NCI-H748 (cell line): ENCODE measurements at regions not wholly inside any gene's neighbourhood (a gene's known extent, or its start where the extent isn't known, plus 50 kb on each side); places are given as distances from the start of the nearest gene placed in this dataset.
A peak's percentile ranks its signal among the peaks of the same experiment; 100 is the strongest.
"Not testable (repeated sequence)": the region's sequence is repeated elsewhere in the genome, so short reads cannot be mapped to it uniquely, and the experiment has no call there.

ENCODE experiments used
- DNase-seq: peaks from one replicate; lab custom pipeline; 2025; ENCODE audit not compliant: unreplicated experiment; lab: John Stamatoyannopoulos, UW

GRCh38 chr18:38868757-38869156 lies 1303.2 kb upstream of the CELF4 start:
- no peak for DNase-seq

GRCh38 chr18:38867680-38868079 lies 1302.1 kb upstream of the CELF4 start:
- no peak for DNase-seq

GRCh38 chr18:38851526-38851925 lies 1285.9 kb upstream of the CELF4 start:
- peak; percentile 10 for DNase-seq

GRCh38 chr18:38847326-38847725 lies 1281.7 kb upstream of the CELF4 start:
- DNase-seq, result no peak

DNA sequence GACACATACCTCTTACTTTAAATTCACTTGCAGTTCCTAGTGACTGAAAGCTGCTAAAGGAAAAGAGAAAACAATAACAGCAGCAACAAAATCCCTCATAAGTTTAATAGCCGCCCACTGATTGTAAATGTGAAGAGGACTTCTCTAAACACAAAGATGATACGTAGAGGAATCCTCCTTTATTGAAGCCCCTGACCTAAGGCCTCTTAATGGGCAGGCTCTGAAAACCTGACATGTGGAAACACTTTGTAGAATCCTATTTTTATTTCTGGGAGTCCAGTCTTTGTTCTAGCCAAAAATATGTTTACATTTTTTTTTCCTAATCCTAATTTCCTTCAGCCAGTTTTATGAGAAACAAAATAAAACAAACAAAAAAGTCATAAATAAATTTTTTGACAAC lies 1277.7 kb upstream of the CELF4 start:
- DNase-seq, result no peak

- no peak for DNase-seq
These were observed 1260.6 kb upstream of the CELF4 start for GRCh38 chr18:38826247-38826646.

DNA sequence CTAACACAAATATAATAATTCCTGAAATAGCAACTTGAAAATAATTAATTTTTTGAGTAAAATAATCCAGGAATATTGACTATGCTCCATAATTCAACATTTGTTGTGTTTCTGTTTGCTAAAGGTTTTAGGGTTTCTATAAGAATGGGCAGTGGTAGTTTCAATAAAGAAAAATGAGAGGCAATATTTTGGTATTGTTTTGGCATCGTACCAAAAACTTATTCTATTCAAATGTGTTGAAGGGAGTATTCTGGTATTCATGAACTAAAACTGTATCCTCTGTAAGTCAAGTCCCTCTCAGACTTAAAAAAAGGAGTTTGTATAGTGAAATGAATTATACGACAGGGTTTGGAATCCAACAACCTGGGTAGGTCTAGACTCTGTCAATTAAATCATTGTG lies 1245.6 kb upstream of the CELF4 start:
- DNase-seq, result no peak

GRCh38 chr18:38810789-38811188 lies 1245.2 kb upstream of the CELF4 start:
- DNase-seq, result no peak

GRCh38 chr18:38807915-38808314 lies 1242.3 kb upstream of the CELF4 start:
- DNase-seq, result no peak

DNA sequence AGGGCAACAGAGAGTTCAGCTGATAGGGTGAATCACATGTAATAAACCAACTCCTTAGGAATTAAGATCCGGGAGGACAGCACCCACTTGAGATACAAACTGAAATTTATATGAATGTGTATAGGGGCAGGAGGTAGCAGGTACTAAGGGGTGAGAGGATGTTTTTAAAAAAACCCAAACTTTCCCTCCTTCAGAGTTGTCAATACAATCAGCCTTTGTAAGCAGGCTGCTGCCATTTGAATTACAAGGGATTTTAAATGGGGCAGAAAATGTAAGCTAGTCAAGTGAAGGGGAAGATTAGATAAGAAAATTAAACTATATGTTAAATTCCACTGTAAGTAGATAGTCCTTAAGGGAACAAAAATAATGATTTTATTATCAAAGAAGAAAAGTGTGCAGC lies 1239.7 kb upstream of the CELF4 start:
- DNase-seq, result no peak

DNA sequence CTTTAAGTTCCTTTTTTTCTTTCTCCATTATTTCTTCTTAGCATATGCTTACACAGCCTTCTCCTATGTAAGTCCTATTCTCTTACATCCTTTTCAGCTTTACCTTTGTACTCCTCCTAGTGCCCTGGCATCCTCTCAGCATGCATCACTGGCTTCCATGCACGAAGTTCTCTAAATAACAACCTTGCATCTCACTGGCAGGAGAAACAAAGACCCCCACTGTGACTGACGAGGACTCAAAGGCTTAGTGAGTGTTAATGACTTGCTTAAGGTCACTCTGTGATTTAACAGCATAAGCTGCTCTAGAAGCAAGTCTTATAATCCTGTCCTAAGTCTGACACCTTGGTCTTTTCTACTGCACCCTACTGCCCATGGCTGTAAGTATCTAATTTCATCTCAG lies 1236.0 kb upstream of the CELF4 start:
- no peak for DNase-seq

GRCh38 chr18:38796762-38797161 lies 1231.2 kb upstream of the CELF4 start:
- DNase-seq, result no peak

DNA sequence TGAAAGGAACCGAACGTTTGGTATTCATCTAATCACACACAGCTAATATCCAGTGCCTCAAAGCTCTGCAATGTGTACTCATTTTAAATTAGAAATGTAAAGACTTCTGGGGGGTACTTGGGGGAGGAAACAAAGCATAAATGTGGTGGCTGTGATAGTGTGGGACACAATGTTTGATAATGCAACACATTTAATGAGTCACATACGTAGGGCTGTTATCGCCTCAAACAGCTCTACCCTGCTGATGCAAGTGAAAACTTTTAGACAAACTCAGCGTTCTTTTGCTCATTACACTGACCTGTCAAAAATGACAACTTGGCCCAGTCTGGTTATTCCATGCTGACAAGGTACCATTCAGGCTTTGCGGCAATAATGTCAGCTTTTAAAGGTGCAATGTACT lies 1227.1 kb upstream of the CELF4 start:
- DNase-seq, result no peak

DNA sequence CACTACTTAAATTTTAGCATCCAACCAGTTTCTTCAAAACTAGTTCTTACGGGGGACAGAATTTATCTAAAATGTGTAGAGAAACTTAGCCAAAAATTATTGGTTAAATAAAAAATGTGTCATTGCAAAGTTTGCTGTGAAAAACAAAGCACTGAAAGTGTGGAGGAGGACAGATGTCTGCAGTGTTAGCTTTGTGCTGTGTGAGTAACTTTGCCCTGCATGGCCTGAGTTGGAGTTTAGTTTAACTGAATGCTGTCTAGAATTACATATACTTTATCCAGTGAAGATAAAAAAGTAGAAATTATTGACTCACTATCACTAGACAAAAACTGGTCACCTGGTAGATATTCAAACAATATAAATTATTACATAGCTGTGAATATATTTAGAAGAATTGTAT lies 1225.2 kb upstream of the CELF4 start:
- DNase-seq, result no peak

GRCh38 chr18:38790303-38790702 lies 1224.7 kb upstream of the CELF4 start:
- DNase-seq, result peak; percentile 5

- DNase-seq, result no peak
These were observed 1223.5 kb upstream of the CELF4 start for GRCh38 chr18:38789141-38789540.

- DNase-seq, result no peak
These were observed 1221.3 kb upstream of the CELF4 start for GRCh38 chr18:38786906-38787305.

DNA sequence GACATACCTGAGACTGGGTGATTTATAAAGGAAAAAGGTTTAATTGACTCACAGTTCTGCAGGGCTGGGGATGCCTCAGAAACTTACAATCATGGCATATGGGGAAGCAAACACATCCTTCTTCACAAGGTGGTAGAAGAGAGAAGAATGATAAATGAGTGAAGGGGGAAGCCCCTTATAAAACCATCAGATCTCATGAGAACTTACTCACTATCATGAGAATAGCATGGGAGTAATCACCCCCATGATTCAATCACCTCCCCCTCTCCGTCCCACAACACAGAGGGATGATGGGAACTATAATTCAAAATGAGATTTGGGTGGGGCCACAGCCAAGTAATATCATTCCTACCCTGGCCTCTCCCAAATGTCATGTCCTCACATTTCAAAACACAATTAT lies 1206.0 kb upstream of the CELF4 start:
- not testable (repeated sequence) for DNase-seq

- DNase-seq, result no peak
These were observed 1202.9 kb upstream of the CELF4 start for GRCh38 chr18:38768504-38768903.

- DNase-seq, result no peak
These were observed 1193.9 kb upstream of the CELF4 start for GRCh38 chr18:38759457-38759856.

DNA sequence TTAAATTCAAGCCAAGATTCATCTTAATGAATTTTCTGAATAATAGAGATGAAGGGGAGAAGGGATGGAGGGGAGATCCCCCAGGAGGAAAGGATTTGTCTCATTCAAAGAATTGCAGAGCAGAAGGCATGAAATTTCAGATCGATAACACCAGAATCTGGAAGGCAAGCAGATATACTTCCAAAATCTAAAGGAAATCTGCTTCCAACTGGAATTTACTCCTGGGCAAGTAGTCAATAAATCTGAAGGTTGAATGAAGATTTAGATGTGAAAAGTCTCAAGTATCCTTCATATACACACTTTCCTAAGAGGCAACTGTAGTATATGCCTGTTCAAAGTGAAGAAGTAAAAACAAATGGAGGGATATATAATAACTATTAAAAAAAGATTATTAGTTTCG lies 1190.8 kb upstream of the CELF4 start:
- DNase-seq, result no peak

DNA sequence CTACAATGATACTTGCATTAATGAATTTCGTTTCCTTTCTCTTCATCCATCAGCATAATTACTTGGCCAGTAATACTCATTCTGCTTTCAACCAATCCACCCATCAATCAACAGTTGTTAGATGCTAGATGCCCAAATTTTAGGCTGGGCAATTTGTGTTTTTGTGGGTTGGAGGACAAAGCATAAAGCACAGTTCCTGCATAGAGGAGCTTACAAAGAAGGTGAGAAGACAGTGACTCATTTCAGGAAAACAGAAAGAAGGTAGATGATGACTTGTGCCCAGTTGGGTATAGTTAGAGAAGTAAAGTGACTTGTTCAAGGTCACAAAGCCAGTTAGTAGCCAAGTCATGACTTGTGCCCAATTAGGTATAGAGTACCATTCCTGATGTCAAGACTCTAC lies 1186.8 kb upstream of the CELF4 start:
- DNase-seq, result no peak

DNA sequence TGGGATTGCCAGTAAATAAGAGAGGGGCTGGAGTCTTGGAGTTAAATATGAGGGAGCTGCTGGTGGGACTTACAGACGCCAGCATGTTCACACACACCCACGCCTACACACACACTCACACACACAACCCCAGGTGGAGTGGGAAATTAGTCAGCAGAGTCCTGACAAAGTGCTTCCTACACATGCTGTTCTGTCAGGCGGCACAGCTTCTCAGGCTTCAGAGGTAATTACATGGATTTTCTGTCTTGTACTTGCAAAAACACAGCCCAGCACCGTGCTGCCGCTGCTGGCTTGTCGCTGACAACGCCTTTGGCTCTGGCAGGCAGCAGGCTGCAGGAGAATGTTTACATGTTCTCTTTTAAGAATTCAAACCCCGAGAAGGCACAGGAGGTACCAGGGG lies 1186.3 kb upstream of the CELF4 start:
- peak; percentile 19 for DNase-seq

- DNase-seq, result no peak
These were observed 1185.6 kb upstream of the CELF4 start for GRCh38 chr18:38751211-38751610.
